Stimulated activated memory B cell treated with anti-CD40 and anti-IgM and Interleukin-4, amounts not matched to agents 10 μg/mL and 1 μg/mL and 100 μg/mL, for 72 hours (primary cell): ENCODE measurements at regions not wholly inside any gene's neighbourhood (a gene's known extent, or its start where the extent isn't known, plus 50 kb on each side); places are given as distances from the start of the nearest gene placed in this dataset.

Experiments
- ATAC-seq: fragments of 150-1000 bp; cut with Tn5 transposase; 2 replicates; pipeline ENCODE4 v1.10.0; 2021
- H3K27ac Mint-ChIP-seq: one replicate; pipeline ENCODE4 v1.8.0; 2022; ENCODE audit warnings: mild to moderate bottlenecking, mixed read lengths
- H3K27me3 Mint-ChIP-seq: one replicate; pipeline ENCODE4 v1.8.0; 2022; ENCODE audit warnings: mixed read lengths
- H3K36me3 Mint-ChIP-seq: one replicate; pipeline ENCODE4 v1.8.0; 2022; ENCODE audit warnings: mixed read lengths
- H3K4me1 Mint-ChIP-seq: one replicate; pipeline ENCODE4 v1.8.0; 2022; ENCODE audit warnings: mixed read lengths
- H3K4me3 Mint-ChIP-seq: one replicate; pipeline ENCODE4 v1.8.0; 2022; ENCODE audit warnings: mild to moderate bottlenecking, moderate library complexity, mixed read lengths
- H3K9me3 Mint-ChIP-seq: one replicate; pipeline ENCODE4 v1.8.0; 2022; ENCODE audit warnings: mixed read lengths

- Mint-ChIP-seq H3K9me3 (no peaks in the 10 kb centered on the region), H3K27ac (no peak overlapping the region), H3K36me3 (no peaks in the 10 kb centered on the region), H3K27me3 (peaks cover 9% of the 10 kb centered on the region), H3K4me3 (no peak overlapping the region), H3K4me1 (no peaks in the 10 kb centered on the region)
- no peak for ATAC-seq
Observed at GRCh38 chr3:181660337-181660736, 51.4 kb upstream of the SOX2 start.

- H3K27ac Mint-ChIP-seq: no peak overlapping the region
- no peaks in the 10 kb centered on the region for H3K27me3 Mint-ChIP-seq
- no peaks in the 10 kb centered on the region for H3K4me1 Mint-ChIP-seq
- no peaks in the 10 kb centered on the region for H3K9me3 Mint-ChIP-seq
- no peak for ATAC-seq
- no peak overlapping the region for H3K4me3 Mint-ChIP-seq
- no peaks in the 10 kb centered on the region for H3K36me3 Mint-ChIP-seq
Observed at GRCh38 chr3:181637456-181637855, 74.3 kb upstream of the SOX2 start.

- no peaks in the 10 kb centered on the region for H3K27me3 Mint-ChIP-seq
- no peak for ATAC-seq
Observed at GRCh38 chr3:181637056-181637455, 74.7 kb upstream of the SOX2 start.

GRCh38 chr3:181635141-181635540, 76.6 kb upstream of the SOX2 start:
- no peak overlapping the region for H3K27ac Mint-ChIP-seq
- no peaks in the 10 kb centered on the region for H3K4me1 Mint-ChIP-seq
- no peaks in the 10 kb centered on the region for H3K36me3 Mint-ChIP-seq
- no peaks in the 10 kb centered on the region for H3K9me3 Mint-ChIP-seq
- ATAC-seq: no peak
- no peak overlapping the region for H3K4me3 Mint-ChIP-seq
- H3K27me3 Mint-ChIP-seq: no peaks in the 10 kb centered on the region

More at GRCh38 chr3:181637056-181637455, 74.7 kb upstream of the SOX2 start:
- Mint-ChIP-seq H3K4me3 (no peak overlapping the region), H3K4me1 (no peaks in the 10 kb centered on the region), H3K36me3 (no peaks in the 10 kb centered on the region), H3K27ac (no peak overlapping the region), H3K9me3 (no peaks in the 10 kb centered on the region)

- ATAC-seq: no peak
- Mint-ChIP-seq H3K9me3 (no peaks in the 10 kb centered on the region), H3K36me3 (no peaks in the 10 kb centered on the region), H3K4me1 (no peaks in the 10 kb centered on the region), H3K27ac (no peak overlapping the region), H3K4me3 (no peak overlapping the region), H3K27me3 (no peaks in the 10 kb centered on the region)
Observed at GRCh38 chr3:181633556-181633955, 78.2 kb upstream of the SOX2 start.

GRCh38 chr3:181631901-181632300, 79.8 kb upstream of the SOX2 start:
- no peak for ATAC-seq
- Mint-ChIP-seq H3K27ac (no peak overlapping the region), H3K36me3 (no peaks in the 10 kb centered on the region), H3K4me3 (no peak overlapping the region), H3K9me3 (no peaks in the 10 kb centered on the region), H3K4me1 (no peaks in the 10 kb centered on the region), H3K27me3 (no peaks in the 10 kb centered on the region)

- Mint-ChIP-seq H3K4me3 (no peak overlapping the region), H3K27me3 (no peaks in the 10 kb centered on the region), H3K9me3 (no peaks in the 10 kb centered on the region), H3K4me1 (no peaks in the 10 kb centered on the region), H3K36me3 (no peaks in the 10 kb centered on the region), H3K27ac (no peak overlapping the region)
- ATAC-seq: no peak
Observed at GRCh38 chr3:181630853-181631252, 80.9 kb upstream of the SOX2 start.

GRCh38 chr3:181629711-181630110, 82.0 kb upstream of the SOX2 start:
- H3K9me3 Mint-ChIP-seq: no peaks in the 10 kb centered on the region
- no peak overlapping the region for H3K4me3 Mint-ChIP-seq
- ATAC-seq: no peak
- no peaks in the 10 kb centered on the region for H3K36me3 Mint-ChIP-seq
- no peaks in the 10 kb centered on the region for H3K27me3 Mint-ChIP-seq
- H3K4me1 Mint-ChIP-seq: no peaks in the 10 kb centered on the region
- no peak overlapping the region for H3K27ac Mint-ChIP-seq

- H3K36me3 Mint-ChIP-seq: no peaks in the 10 kb centered on the region
- H3K27me3 Mint-ChIP-seq: no peaks in the 10 kb centered on the region
- H3K27ac Mint-ChIP-seq: no peak overlapping the region
- no peaks in the 10 kb centered on the region for H3K4me1 Mint-ChIP-seq
- H3K4me3 Mint-ChIP-seq: no peak overlapping the region
- ATAC-seq: no peak
- no peaks in the 10 kb centered on the region for H3K9me3 Mint-ChIP-seq
Observed at GRCh38 chr3:181629029-181629428, 82.7 kb upstream of the SOX2 start.

- no peak for ATAC-seq
- Mint-ChIP-seq H3K27ac (no peak overlapping the region), H3K27me3 (no peaks in the 10 kb centered on the region), H3K4me1 (no peaks in the 10 kb centered on the region), H3K9me3 (no peaks in the 10 kb centered on the region), H3K4me3 (no peak overlapping the region), H3K36me3 (no peaks in the 10 kb centered on the region)
Observed at GRCh38 chr3:181628384-181628783, 83.3 kb upstream of the SOX2 start.

- Mint-ChIP-seq H3K27me3 (no peaks in the 10 kb centered on the region), H3K36me3 (no peaks in the 10 kb centered on the region), H3K4me1 (no peaks in the 10 kb centered on the region), H3K4me3 (no peak overlapping the region), H3K27ac (no peak overlapping the region), H3K9me3 (no peaks in the 10 kb centered on the region)
- ATAC-seq: no peak
Observed at GRCh38 chr3:181626036-181626435, 85.7 kb upstream of the SOX2 start.

- Mint-ChIP-seq H3K27me3 (no peaks in the 10 kb centered on the region), H3K4me1 (no peaks in the 10 kb centered on the region), H3K36me3 (no peaks in the 10 kb centered on the region), H3K4me3 (no peak overlapping the region), H3K9me3 (no peaks in the 10 kb centered on the region), H3K27ac (no peak overlapping the region)
- ATAC-seq: no peak
Observed at GRCh38 chr3:181623924-181624694, 87.6 kb upstream of the SOX2 start.

- Mint-ChIP-seq H3K27me3 (no peaks in the 10 kb centered on the region), H3K4me1 (no peaks in the 10 kb centered on the region), H3K36me3 (no peaks in the 10 kb centered on the region), H3K27ac (no peak overlapping the region), H3K9me3 (no peaks in the 10 kb centered on the region), H3K4me3 (no peak overlapping the region)
- ATAC-seq: no peak
Observed at GRCh38 chr3:181622365-181622764, 89.4 kb upstream of the SOX2 start.

GRCh38 chr3:181619897-181620296, 91.8 kb upstream of the SOX2 start:
- Mint-ChIP-seq H3K9me3 (no peaks in the 10 kb centered on the region), H3K27ac (no peak overlapping the region), H3K4me1 (no peaks in the 10 kb centered on the region), H3K36me3 (no peaks in the 10 kb centered on the region), H3K27me3 (no peaks in the 10 kb centered on the region), H3K4me3 (no peak overlapping the region)
- no peak for ATAC-seq

GRCh38 chr3:181618260-181618659, 93.5 kb upstream of the SOX2 start:
- no peaks in the 10 kb centered on the region for H3K27me3 Mint-ChIP-seq
- no peak for ATAC-seq
- H3K36me3 Mint-ChIP-seq: no peaks in the 10 kb centered on the region

GRCh38 chr3:181616088-181617070, 95.3 kb upstream of the SOX2 start:
- Mint-ChIP-seq H3K4me1 (no peaks in the 10 kb centered on the region), H3K36me3 (no peaks in the 10 kb centered on the region), H3K27me3 (no peaks in the 10 kb centered on the region), H3K9me3 (no peaks in the 10 kb centered on the region), H3K27ac (no peak overlapping the region), H3K4me3 (no peak overlapping the region)
- no peak for ATAC-seq

More at GRCh38 chr3:181618260-181618659, 93.5 kb upstream of the SOX2 start:
- Mint-ChIP-seq H3K4me3 (no peak overlapping the region), H3K4me1 (no peaks in the 10 kb centered on the region), H3K9me3 (no peaks in the 10 kb centered on the region), H3K27ac (no peak overlapping the region)
